Gastroesophageal sphincter (tissue), 3 donors: ENCODE measurements at regions not wholly inside any gene's neighbourhood (a gene's known extent, or its start where the extent isn't known, plus 50 kb on each side); places are given as distances from the start of the nearest gene placed in this dataset.

Experiments used
- EP300 ChIP-seq: sonication (generic); formaldehyde crosslinking; IDR thresholded peaks from one replicate; pipeline ENCODE4 v1.6.1; 2017; ENCODE audit warnings: antibody characterized with exemption, mild to moderate bottlenecking
- POLR2A ChIP-seq, 2 donors: fragments of 450-650 bp; IDR thresholded peaks; one replicate each; pipeline ENCODE4 v1.6.1; 2017; ENCODE audit warnings: antibody characterized with exemption in 2 of 2, mild to moderate bottlenecking in 2 of 2, moderate library complexity in 1 of 2
- POLR2AphosphoS5 ChIP-seq: sonication (generic); formaldehyde crosslinking; IDR thresholded peaks from one replicate; pipeline ENCODE4 v1.6.1; 2017; ENCODE audit warnings: antibody characterized with exemption
- TF ChIP-seq, protein P1 (sequence below), 4 experiments: fragments of 200-600 bp in 2 of 4; fragments of 450-650 bp in 2 of 4; sonication (generic) in 1 of 4; IDR thresholded peaks; one replicate each; pipeline ENCODE4 v1.5.1; 2017 to 2019; ENCODE audit warnings: antibody characterized with exemption in 4 of 4, mild to moderate bottlenecking in 2 of 4, moderate library complexity in 2 of 4

DNA sequence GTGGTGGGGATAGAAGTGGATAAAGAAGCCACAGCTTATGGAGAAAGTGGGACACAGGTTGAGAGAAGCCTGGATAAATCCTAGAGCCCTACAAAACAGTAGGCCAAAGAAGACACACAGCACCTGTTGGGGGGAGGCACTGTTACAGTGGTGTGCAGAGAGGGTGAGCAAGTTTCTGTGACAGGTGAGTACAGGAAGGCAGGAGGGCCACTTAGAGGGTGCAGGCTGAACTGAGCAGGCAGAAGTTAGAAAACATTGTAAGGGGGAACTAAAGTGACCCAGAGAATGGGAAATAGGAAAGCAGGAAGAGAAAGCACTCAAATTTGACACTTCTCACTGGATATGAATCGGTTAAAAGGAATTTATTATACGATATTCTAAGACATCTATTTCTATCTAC is 146.1 kb upstream of the TMCO5A start:
- TF ChIP-seq EP300 (no peak), POLR2A (IDR thresholded peaks at IDR 0.05) (no peak), POLR2AphosphoS5 (no peak)
- TF ChIP-seq, protein P1, sequence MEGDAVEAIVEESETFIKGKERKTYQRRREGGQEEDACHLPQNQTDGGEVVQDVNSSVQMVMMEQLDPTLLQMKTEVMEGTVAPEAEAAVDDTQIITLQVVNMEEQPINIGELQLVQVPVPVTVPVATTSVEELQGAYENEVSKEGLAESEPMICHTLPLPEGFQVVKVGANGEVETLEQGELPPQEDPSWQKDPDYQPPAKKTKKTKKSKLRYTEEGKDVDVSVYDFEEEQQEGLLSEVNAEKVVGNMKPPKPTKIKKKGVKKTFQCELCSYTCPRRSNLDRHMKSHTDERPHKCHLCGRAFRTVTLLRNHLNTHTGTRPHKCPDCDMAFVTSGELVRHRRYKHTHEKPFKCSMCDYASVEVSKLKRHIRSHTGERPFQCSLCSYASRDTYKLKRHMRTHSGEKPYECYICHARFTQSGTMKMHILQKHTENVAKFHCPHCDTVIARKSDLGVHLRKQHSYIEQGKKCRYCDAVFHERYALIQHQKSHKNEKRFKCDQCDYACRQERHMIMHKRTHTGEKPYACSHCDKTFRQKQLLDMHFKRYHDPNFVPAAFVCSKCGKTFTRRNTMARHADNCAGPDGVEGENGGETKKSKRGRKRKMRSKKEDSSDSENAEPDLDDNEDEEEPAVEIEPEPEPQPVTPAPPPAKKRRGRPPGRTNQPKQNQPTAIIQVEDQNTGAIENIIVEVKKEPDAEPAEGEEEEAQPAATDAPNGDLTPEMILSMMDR (IDR thresholded peaks at IDR 0.05), result no peak
